ENCODE measurements at regions not wholly inside any gene's neighbourhood (a gene's known extent, or its start where the extent isn't known, plus 50 kb on each side); places are given as distances from the start of the nearest gene placed in this dataset.

DNA sequence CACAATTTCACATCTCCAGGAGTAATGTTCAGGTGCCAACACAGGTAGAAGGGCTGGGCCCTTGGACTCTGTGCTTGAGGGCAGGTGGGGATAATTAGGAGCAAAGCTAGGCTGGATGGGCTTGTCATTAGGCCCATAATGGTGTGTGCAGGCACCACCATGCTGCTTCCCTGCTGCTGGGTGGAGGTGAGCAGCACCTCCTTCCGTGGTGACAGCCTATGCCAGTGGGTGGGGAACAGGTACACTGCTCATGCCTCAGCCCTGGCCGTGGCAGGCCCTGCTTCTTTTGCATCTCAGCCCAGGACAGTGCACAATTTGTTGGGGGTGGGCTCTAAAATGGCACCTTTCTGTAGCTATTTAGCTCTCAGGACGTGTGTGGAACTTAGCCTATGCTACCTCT is 955.5 kb downstream of the TMTC2 start:
- TF ChIP-seq, protein P1, sequence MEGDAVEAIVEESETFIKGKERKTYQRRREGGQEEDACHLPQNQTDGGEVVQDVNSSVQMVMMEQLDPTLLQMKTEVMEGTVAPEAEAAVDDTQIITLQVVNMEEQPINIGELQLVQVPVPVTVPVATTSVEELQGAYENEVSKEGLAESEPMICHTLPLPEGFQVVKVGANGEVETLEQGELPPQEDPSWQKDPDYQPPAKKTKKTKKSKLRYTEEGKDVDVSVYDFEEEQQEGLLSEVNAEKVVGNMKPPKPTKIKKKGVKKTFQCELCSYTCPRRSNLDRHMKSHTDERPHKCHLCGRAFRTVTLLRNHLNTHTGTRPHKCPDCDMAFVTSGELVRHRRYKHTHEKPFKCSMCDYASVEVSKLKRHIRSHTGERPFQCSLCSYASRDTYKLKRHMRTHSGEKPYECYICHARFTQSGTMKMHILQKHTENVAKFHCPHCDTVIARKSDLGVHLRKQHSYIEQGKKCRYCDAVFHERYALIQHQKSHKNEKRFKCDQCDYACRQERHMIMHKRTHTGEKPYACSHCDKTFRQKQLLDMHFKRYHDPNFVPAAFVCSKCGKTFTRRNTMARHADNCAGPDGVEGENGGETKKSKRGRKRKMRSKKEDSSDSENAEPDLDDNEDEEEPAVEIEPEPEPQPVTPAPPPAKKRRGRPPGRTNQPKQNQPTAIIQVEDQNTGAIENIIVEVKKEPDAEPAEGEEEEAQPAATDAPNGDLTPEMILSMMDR (IDR thresholded peaks at IDR 0.05) = no peak
- TF ChIP-seq EZH2 (IDR thresholded peaks at IDR 0.05; ENCODE audit: borderline replicate concordance, insufficient read depth, low read depth, low read length, poor library complexity, severe bottlenecking) = no peak

Measured in B cell (primary cell).